ENCODE measurements at regions not wholly inside any gene's neighbourhood (a gene's known extent, or its start where the extent isn't known, plus 50 kb on each side); places are given as distances from the start of the nearest gene placed in this dataset.

- Histone ChIP-seq H3K9me2 (replicated peaks; ENCODE audit: low read depth, low read length) (no peaks in the 10 kb centered on the region), H3K4me1 (ENCODE audit: insufficient read depth, low read length, poor library complexity, severe bottlenecking) (no peaks in the 10 kb centered on the region)
Measured at GRCh38 chr10:57465155-57465554, 802.5 kb downstream of the IPMK start.

GRCh38 chr10:57460540-57460939 lies 807.2 kb downstream of the IPMK start:
- Histone ChIP-seq H3K36me3 (ENCODE audit: insufficient read depth, low read length) (no peaks in the 10 kb centered on the region), H4K20me1 (ENCODE audit: insufficient read depth, low read length, poor library complexity, severe bottlenecking) (no peaks in the 10 kb centered on the region), H3K9me3 (ENCODE audit: insufficient read depth, low read depth, low read length) (no peaks in the 10 kb centered on the region), H3K79me2 (ENCODE audit: insufficient read depth, low read length) (no peaks in the 10 kb centered on the region), H3K4me1 (ENCODE audit: insufficient read depth, low read length, poor library complexity, severe bottlenecking) (no peaks in the 10 kb centered on the region), H3K9ac (ENCODE audit: low read depth, low read length, poor library complexity, severe bottlenecking) (no peak overlapping the region), H3F3A (ENCODE audit: low read depth) (no peaks in the 10 kb centered on the region), H2AFZ (ENCODE audit: low read length) (no peak overlapping the region), H3K9me2 (replicated peaks; ENCODE audit: low read depth, low read length) (no peaks in the 10 kb centered on the region), H3K4me2 (ENCODE audit: low read depth, low read length, poor library complexity, severe bottlenecking) (no peak overlapping the region), H3K4me3 (ENCODE audit: low read length, poor library complexity, severe bottlenecking) (no peak overlapping the region), H3K27me3 (ENCODE audit: insufficient read depth, low read length, poor library complexity, severe bottlenecking) (no peaks in the 10 kb centered on the region)
- TF ChIP-seq EZH2phosphoT487 (IDR thresholded peaks at IDR 0.05; ENCODE audit: borderline replicate concordance) = no peak

More at GRCh38 chr10:57465155-57465554, 802.5 kb downstream of the IPMK start:
- Histone ChIP-seq H2AFZ (ENCODE audit: low read length) (no peak overlapping the region), H3K4me3 (ENCODE audit: low read length, poor library complexity, severe bottlenecking) (no peak overlapping the region), H3K27me3 (ENCODE audit: insufficient read depth, low read length, poor library complexity, severe bottlenecking) (no peaks in the 10 kb centered on the region), H3K4me2 (ENCODE audit: low read depth, low read length, poor library complexity, severe bottlenecking) (no peak overlapping the region), H3K36me3 (ENCODE audit: insufficient read depth, low read length) (no peaks in the 10 kb centered on the region), H3K79me2 (ENCODE audit: insufficient read depth, low read length) (no peaks in the 10 kb centered on the region), H3K9ac (ENCODE audit: low read depth, low read length, poor library complexity, severe bottlenecking) (no peak overlapping the region), H3F3A (ENCODE audit: low read depth) (no peaks in the 10 kb centered on the region), H4K20me1 (ENCODE audit: insufficient read depth, low read length, poor library complexity, severe bottlenecking) (no peaks in the 10 kb centered on the region), H3K9me3 (ENCODE audit: insufficient read depth, low read depth, low read length) (no peaks in the 10 kb centered on the region)
- TF ChIP-seq CTCF (conservative IDR thresholded peaks at IDR 0.05; ENCODE audit: low read length) (no peak), EZH2phosphoT487 (IDR thresholded peaks at IDR 0.05; ENCODE audit: borderline replicate concordance) (no peak)

- Histone ChIP-seq H3F3A (ENCODE audit: low read depth) (no peaks in the 10 kb centered on the region), H3K4me2 (ENCODE audit: low read depth, low read length, poor library complexity, severe bottlenecking) (no peak overlapping the region), H3K9me2 (replicated peaks; ENCODE audit: low read depth, low read length) (no peaks in the 10 kb centered on the region), H3K27me3 (ENCODE audit: insufficient read depth, low read length, poor library complexity, severe bottlenecking) (no peaks in the 10 kb centered on the region), H3K4me3 (ENCODE audit: low read length, poor library complexity, severe bottlenecking) (no peak overlapping the region), H3K79me2 (ENCODE audit: insufficient read depth, low read length) (no peaks in the 10 kb centered on the region), H3K36me3 (ENCODE audit: insufficient read depth, low read length) (no peaks in the 10 kb centered on the region), H3K9me3 (ENCODE audit: insufficient read depth, low read depth, low read length) (no peaks in the 10 kb centered on the region), H4K20me1 (ENCODE audit: insufficient read depth, low read length, poor library complexity, severe bottlenecking) (no peaks in the 10 kb centered on the region), H3K9ac (ENCODE audit: low read depth, low read length, poor library complexity, severe bottlenecking) (no peak overlapping the region), H3K4me1 (ENCODE audit: insufficient read depth, low read length, poor library complexity, severe bottlenecking) (no peaks in the 10 kb centered on the region), H2AFZ (ENCODE audit: low read length) (no peak overlapping the region)
- TF ChIP-seq CTCF (conservative IDR thresholded peaks at IDR 0.05; ENCODE audit: low read length) = no peak
- TF ChIP-seq EZH2phosphoT487 (IDR thresholded peaks at IDR 0.05; ENCODE audit: borderline replicate concordance) = no peak
Measured at GRCh38 chr10:57457972-57458512, 809.7 kb downstream of the IPMK start.

- no peaks in the 10 kb centered on the region for H3K4me1 ChIP-seq (ENCODE audit: insufficient read depth, low read length, poor library complexity, severe bottlenecking)
- H3K27me3 ChIP-seq (ENCODE audit: insufficient read depth, low read length, poor library complexity, severe bottlenecking) = no peaks in the 10 kb centered on the region
- no peaks in the 10 kb centered on the region for H3K36me3 ChIP-seq (ENCODE audit: insufficient read depth, low read length)
- no peak overlapping the region for H2AFZ ChIP-seq (ENCODE audit: low read length)
- H4K20me1 ChIP-seq (ENCODE audit: insufficient read depth, low read length, poor library complexity, severe bottlenecking) = no peaks in the 10 kb centered on the region
- no peaks in the 10 kb centered on the region for H3F3A ChIP-seq (ENCODE audit: low read depth)
- H3K4me3 ChIP-seq (ENCODE audit: low read length, poor library complexity, severe bottlenecking) = no peak overlapping the region
- H3K9me2 ChIP-seq (replicated peaks; ENCODE audit: low read depth, low read length) = no peaks in the 10 kb centered on the region
- TF ChIP-seq EZH2phosphoT487 (IDR thresholded peaks at IDR 0.05; ENCODE audit: borderline replicate concordance) = no peak
- no peak for TF ChIP-seq CTCF (conservative IDR thresholded peaks at IDR 0.05; ENCODE audit: low read length)
- no peak overlapping the region for H3K4me2 ChIP-seq (ENCODE audit: low read depth, low read length, poor library complexity, severe bottlenecking)
- H3K79me2 ChIP-seq (ENCODE audit: insufficient read depth, low read length) = no peaks in the 10 kb centered on the region
- H3K9me3 ChIP-seq (ENCODE audit: insufficient read depth, low read depth, low read length) = no peaks in the 10 kb centered on the region
- H3K9ac ChIP-seq (ENCODE audit: low read depth, low read length, poor library complexity, severe bottlenecking) = no peak overlapping the region
Measured at GRCh38 chr10:57430376-57430775, 837.3 kb downstream of the IPMK start.
